ENCODE measurements at regions not wholly inside any gene's neighbourhood (a gene's known extent, or its start where the extent isn't known, plus 50 kb on each side); places are given as distances from the start of the nearest gene placed in this dataset.

- TF ChIP-seq CTCF (IDR thresholded peaks at IDR 0.05): no peak
- no peak for TF ChIP-seq POLR2A (IDR thresholded peaks at IDR 0.05)
Measured at GRCh38 chr11:44507896-44508445, 57.5 kb upstream of the CD82 start.

All from thyroid gland (tissue), 4 donors.